ENCODE measurements at regions not wholly inside any gene's neighbourhood (a gene's known extent, or its start where the extent isn't known, plus 50 kb on each side); places are given as distances from the start of the nearest gene placed in this dataset.
"Not testable (repeated sequence)": the region's sequence is repeated elsewhere in the genome, so short reads cannot be mapped to it uniquely, and the experiment has no call there.

DNA sequence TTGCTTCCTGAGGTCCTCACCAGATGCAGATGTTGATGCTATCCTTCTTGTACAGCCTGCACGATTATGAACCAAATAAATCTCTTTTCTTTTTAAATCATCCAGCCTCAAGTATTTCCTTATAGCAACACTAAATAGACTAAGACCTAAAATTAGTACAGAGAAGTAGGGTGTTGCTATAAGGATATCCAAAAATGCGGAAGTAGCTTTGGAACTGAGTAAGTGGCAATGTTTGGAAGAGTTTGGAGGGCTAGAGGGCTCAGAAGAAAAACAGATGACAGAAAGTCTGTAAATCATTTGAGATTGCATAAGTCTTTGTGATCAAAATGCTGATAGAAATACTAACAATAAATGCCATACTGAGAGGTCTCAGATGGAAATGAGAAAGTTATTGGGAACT lies 894.9 kb downstream of the DIPK2A start:
- DNase-seq = no peak

DNA sequence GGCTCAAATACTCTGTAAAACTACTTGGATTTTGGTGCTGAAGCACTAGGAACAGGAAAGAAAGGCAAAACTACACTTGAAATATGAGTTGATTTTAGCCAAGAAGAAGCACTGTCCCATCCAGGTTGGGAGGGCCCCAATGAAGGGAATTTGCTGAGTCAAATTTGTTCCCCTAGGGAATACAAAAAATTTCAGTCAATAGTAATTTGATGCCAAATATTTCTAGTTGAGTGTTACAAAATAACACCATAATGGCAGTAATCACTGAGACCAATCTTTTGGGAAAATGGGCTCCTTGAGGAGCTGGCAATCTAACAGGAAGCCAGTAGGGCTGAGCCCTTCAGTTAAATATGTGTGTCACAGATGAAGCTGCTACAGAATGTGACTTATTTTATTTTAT lies 896.9 kb downstream of the DIPK2A start:
- no peak for DNase-seq

DNA sequence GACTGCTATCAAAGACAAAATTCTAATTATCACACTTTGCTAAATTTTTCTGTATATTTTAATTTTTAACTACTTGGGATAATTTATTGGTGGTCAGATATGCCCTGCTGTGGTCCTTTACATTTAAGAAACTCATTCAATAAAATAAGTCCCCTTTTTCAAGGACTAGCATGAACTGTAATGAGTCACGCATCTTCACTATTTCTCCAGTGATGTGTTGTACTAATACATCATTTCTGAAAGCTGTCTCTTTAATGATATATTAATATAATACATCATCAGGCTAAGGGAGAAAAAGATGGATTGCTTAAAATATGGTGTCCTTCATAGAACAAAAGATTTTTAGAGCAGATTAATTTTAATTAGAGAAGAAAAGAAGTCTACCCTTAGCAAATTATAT lies 901.4 kb downstream of the DIPK2A start:
- no peak for DNase-seq

DNA sequence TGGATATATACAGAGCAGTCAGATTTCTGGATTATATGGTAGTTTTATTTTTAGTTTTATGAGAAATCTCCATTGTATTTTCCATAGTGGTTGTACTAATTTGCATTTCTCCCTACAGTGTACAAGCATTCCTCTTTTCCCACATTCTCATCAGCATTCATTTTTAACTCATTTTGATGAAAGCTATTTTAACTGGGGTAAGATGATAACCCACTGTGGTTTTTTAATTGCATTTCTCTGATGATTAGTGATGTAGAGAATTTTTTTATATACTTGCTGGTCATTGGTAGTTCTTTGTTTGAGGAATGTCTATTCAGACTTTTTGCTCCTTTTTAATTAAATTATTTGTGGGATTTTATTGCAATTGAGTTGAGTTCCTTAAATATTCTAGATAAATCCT lies 903.6 kb downstream of the DIPK2A start:
- DNase-seq = no peak

DNA sequence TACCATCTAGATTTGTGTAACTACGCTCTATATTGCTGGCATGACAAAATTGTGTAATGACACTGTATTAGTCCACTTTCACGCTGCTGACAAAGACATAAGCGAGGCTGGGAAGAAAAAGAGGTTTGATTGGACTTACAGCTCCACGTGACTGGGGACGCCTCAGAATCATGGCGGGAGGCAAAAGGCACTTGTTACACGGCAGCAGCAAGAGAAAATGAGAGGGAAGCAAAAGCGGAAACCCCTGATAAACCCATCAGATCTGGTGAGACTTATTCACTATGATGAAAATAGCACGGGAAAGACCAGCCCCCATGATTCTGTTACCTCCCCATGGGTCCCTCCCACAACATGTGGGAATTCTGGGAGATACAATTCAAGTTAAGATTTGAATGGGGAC lies 905.7 kb downstream of the DIPK2A start:
- DNase-seq = no peak

DNA sequence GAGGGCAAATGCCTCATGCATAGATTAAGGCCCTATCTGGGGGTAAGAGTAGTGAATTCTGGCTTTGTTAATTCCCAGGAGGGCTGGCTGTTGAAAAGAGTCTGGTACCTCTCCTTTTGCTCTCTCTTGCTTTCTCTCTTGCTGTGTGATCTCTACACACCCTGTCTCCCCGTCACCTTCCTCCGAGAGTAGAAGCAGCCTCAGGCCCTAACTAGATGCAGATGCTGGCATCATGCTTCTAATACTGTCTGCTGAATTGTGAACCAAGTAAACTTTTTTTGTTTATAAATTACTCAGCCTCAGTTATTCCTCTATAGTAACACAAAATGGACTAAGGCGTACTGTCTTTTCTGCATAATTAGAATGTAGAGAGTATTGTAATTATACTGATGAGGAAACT lies 908.1 kb downstream of the DIPK2A start:
- no peak for DNase-seq

DNA sequence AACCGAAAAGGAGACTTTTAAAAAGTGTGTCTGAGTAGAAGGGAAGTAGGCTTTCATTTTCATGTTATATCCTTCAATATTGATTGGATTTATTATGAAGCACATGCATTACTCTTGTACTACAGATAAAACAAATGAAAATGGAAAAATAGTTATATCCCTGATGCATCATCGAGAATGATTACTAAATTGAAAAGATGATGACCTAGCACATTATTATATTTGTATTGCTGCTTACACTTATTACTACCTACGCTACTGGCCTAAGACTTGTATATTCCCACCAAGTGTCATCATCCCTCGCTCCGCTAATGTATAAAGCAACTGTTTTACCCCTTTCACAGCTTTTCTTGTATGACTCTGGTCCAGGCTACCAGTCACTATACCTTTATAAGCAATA lies 922.4 kb downstream of the DIPK2A start:
- no peak for DNase-seq

DNA sequence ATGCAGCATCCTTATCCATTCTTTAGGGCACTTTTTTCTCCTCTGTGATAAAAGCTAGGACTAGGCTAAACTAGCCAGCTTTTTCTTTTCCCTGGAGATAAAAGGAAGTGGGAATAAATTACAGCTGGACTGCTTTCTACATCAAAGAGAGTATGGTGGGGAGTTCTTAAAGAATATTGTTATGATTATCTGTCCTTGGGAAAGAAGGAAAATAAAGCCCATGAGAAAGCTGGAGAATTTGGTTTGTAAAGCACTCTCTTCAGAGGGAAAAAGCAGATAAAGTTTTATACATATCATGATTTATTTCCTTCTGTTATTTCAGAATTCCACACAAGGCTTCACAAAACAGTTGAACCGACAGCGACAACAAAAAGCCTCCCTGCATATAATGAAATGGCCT lies 923.0 kb downstream of the DIPK2A start:
- no peak for DNase-seq

DNA sequence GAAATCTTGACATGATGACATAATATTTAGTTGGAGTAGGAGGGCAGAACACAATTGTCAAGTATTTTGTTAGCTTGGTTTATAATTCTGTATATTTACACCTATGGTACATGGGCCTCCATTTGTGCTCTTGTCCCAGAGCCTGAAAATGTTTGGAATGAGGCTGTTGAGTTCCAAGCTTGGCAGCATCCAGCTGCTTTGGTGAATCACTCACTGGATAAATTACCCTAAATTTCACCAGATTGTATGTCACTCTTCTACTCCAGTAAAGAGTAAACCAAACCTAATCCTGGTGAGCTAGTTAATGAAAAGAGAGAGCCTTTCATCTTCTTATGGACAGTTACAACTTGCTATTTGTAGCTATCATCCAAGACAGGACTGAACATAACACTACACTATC lies 928.7 kb downstream of the DIPK2A start:
- no peak for DNase-seq

DNA sequence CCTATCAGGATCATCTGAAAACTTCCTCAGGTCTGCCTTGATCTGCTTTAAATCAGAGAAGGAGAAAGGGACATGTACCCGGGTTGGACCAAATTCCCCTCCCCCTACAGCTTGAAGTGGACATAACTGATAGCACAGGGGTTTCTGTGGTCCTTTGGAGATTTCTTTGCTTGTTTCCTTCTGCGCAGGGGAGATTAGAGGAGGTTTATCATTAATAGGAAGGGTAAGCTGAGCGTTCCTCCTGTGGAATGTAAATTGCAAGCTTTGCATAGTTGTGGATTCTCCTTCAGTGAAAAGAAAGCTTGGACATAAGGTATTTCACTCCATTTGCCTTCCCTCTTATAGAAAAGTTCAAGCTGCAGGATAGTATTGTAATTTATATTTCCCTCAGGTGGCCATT lies 936.0 kb downstream of the DIPK2A start:
- DNase-seq = not testable (repeated sequence)

DNA sequence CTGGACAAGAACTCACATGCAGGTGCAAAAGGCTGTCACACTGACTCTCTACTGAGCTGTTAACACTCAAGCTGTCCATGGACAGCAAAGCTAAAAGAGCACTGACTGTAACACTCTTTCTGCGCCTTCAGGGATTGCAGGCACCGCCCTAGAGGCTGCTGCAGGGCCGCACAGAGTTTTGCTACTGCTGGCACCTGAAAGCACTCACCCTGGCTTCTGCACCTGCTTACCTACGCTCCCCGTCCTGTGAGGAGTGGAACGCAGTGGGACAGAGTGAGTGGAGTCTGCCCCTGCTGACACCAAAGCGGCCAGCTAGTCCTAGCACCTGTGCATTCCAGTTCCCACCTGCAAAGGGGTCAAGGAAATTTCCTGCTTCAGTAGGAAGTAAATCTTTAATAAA lies 941.3 kb downstream of the DIPK2A start:
- DNase-seq = no peak

DNA sequence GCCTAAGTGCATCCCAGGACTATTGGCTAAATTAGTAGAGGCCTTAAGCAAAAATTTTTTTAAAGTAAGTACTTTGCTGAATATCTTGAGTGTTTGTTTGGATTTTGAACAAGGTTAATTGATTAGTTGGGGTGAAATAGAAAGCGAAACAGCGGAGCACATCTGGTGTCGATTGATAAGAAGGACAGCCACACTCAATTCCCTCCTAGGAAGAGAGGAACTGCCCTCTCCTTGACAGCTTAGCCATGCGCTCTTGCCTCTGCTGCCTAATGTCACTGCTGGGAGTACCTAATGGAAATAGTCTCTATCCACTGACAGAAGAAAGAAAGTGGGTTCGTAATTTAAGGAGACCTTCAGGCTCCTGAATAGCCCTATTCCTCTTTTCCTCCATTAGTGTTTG lies 943.6 kb downstream of the DIPK2A start:
- no peak for DNase-seq

DNA sequence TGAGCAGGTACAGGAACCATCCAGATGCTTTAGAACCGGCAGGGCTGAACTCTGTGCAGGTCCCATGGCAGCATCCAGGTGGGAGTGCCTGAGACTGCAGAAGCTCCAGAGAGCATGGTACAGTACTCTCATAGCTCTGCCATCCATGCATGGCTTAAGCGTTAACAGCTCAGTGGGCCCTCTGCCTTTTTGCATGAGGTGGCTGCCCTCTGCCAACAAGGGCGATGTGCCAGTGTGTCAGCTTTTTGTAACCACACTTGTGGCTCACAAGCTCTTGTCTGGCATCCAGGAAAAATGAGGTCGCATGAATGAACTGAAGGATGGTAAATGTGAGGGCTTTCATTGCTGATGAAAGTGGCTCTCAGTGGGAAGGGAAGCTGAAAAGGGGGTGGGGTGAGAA lies 950.1 kb downstream of the DIPK2A start:
- DNase-seq = no peak

DNA sequence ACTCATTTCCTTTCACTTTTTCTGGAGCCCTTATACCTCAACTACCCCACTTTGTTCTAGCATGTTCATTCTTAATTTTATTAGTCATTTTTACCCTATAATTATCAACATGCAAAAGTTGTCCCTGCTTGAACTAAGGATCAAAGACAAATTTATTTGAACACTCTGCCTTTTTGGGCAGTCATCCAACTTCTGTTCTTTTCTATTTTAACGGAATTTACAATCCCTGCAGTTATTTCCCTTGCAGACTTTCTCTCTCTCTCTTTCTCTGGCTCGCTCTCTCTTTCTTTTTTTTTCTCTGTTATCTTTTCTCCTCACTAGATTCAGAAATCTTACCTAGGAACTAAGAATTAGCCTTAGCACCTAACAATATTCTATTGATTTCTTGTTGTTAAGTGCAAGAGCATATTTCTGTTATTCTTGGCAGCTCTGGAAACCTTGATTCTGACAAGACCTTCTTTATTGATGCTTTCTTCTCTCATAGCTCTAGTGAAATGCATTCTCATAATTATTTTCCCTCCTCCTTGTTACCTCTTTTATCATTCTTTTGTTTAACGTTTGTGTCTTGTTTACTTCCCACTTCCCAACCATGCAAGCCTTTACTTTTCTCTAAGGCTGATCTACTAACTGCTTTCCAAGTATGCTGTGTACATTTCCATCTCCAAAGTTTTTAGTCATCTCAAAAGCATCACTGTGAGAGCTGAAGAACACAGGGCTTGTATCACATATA lies 951.6 kb downstream of the DIPK2A start:
- DNase-seq = no peak

DNA sequence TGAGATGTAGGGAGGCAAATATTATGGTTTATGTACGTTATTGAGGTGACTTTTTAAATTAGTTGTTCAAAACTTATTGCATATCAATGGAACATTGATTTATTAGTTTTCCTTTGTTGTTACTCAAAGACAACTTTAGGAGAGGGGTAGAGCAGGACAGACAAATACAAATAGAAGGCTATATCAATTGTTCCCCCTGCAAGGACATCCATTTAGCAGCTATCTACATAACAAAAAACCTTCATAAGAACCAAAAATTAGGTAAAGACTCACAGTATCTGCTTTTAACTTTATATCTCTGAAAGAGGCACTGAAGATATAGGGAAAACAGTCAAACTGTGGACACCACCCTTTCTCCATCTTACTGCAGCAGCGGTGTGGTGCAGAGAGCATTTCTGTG lies 958.8 kb downstream of the DIPK2A start:
- no peak for DNase-seq

DNA sequence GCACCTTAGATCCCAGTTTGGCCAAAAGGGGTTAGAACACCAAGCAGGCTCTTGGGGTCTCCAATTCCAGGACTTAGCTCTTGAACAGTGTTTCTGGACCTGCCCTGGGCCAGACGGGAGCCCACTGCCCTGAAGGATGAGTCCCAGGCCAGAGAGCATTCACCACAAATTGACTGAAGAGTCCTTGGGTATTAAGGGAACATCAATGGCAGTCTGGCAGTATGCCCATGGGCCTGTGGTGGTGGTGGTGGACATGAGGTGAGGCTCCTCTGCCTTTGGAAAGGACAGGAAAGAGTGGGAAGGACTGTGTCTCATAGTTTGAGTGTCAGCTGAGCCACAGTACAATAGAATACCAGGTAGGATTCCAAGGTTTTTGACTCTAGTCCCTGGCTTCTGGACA lies 960.0 kb downstream of the DIPK2A start:
- DNase-seq = no peak

DNA sequence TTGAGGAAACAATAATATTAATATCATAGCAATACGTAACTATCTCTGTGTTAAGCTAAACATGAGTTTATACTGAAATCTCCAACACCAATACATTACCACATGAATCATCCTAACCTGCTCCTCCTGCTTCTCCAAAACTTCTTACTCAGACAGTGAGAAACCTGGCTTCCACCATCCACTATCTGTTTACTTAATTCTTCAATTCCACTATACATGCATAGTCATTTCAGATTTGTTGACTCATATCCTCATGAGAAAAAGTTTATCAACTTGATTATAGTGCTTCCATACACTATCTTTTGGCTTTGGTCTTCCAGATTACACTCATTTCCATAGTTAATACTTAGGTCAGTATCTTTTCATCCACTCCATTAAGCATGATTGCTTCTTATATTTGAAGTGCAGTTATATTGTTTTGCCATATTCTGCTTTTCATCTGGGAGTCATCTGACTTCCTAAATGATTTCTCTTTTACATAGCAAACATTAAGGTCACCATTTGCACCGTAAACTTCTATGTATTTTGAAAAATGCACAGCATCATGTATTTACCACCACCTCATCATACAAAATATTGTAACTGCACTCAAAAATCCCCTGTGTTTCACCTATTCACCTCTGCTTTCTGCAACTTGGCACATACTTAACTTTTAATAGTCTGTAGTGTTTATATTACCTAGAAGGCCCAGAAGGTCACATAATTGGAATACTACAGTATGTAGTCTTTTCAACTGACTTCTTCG lies 970.6 kb downstream of the DIPK2A start:
- DNase-seq = no peak

DNA sequence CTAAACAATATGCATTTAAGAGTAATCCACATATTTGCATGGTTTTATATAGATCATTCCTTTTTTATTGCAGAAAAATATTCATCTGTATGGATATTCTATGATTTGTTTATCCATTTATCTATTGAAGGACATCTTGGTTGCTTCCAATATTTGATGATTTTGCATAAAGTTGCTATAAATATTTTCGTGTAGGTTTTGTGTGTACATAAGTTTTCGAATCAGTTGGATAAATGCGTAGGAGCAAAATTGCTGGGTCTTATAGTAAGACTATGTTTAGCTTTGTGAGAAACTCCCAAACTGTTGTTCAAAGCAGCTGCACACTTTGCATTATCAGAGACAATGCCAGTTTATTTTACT lies 971.2 kb downstream of the DIPK2A start:
- DNase-seq = no peak

DNA sequence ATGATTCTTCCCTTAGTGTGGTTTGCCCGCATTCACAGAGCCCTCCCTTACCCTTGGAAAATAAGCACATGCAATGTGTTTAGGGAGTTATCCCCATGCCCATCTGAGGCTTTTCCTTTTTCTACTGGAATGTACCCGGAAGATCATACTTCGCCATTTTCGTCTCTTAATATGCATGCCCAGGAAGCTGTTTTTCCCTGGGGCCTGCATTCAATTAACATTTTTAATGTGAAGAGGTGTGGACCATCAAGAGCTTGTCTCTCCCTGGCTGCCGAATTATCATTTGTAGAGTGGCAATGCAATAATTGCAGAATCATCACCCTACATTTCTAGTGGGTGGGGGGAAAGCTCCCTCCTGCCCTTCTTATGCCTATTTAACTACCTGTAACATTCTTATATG lies 976.3 kb downstream of the DIPK2A start:
- no peak for DNase-seq

DNA sequence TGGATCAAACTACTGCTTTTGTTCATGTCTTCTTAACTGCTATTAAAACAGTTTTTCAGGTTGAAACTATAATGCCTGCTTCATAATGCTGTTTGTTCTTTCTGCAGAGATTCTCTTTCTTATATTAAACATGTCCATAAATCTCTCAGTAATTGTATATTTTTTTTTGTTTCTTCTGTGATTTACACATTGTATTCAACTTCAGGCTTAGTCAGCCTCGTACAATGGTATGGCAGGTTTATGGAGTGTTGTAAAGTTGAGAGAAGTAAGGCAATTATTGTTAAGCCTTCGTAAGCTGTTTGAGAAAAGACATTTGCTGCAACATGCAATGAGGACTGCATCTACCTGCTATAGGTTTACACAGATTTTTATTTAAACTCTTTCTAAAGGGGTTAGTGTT lies 977.1 kb downstream of the DIPK2A start:
- DNase-seq = no peak

DNA sequence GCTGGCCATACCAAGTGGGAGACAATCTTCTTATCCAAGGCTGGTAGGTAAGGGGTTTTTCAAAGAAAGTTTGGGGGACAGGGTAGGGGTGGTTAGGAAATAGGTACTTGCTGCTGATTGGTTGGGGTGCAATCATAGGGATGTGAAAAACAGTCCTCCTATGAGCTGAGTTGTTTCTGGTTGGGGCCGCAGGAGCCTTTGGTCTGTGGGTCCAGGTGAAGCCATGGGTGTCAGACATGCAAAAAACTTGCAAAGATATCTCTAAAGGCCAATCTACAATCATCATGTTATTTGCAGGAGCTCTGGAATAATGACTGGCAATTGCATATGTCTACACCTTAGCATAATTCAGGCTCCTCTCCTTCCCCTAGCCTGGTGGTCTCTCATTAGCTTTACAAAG lies 982.3 kb downstream of the DIPK2A start:
- no peak for DNase-seq

DNA sequence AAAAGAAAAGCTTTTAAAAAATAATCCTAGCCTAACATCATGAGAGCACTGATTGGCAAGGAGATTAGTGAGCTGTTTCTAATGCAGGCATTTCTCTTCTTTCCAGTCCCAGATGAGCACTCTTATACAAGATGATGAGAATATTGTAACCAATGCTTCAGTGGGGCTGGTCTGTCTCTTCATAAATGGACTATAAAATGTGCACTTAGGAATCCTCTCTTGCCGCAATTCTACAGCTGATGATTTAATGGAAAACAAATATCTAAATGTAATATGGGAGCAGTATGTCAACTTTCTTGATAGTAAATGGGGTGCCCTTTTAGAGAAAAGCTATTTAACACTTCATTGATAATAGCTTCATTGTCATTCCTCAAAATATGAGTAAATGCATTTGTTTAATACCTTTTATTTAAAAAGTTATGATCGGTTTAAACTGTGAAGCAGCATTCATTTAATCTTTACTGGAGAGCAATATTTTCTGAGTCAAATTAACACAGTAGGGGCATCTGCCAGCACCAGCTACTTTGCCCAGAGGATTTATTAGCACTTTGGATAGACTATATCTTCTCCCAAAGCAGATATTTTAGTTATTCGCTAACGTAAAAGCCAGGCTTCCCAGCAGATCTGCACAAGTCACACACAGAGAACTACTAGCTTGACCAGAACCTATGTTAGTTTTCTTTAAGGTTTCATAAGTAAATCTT lies 985.9 kb downstream of the DIPK2A start:
- no peak for DNase-seq

DNA sequence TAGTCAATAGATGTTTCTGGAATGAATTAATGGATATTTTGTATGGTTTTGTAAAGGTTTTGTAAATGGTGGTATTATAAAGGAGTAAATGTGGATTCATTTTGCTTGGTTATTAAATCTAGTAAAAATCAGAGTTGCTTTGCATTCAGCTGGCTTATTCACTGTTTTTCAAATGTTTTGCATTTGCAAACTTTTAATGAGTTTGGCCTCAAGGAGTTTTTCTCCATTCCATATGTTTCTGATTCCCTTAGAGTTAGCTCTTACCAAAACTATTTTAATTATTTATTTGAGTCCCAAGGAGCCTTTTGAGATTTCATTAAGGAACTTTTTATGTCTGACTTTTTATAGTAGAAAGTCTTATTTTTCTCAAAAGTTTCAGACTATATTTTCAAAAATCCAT lies 992.2 kb downstream of the DIPK2A start:
- no peak for DNase-seq

DNA sequence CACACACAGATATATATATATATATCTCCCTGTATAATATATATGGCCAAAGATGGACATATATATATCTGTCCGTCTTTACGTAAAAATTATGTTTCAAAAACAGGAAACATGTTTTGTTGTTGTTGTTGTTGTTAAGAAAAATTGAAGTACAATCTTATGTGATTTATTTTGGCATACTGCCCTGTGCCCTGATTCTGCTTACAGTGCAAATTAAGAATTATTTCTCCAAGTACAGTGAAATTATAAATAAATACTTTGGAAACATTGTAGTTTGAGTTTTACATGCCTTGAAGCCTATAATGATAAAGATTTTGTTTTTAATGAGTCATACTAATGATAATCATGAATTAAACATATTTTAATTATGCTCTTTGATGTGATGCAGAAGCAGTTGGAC lies 994.9 kb downstream of the DIPK2A start:
- no peak for DNase-seq
